ENCODE measurements at regions not wholly inside any gene's neighbourhood (a gene's known extent, or its start where the extent isn't known, plus 50 kb on each side); places are given as distances from the start of the nearest gene placed in this dataset.
"Not testable (repeated sequence)": the region's sequence is repeated elsewhere in the genome, so short reads cannot be mapped to it uniquely, and the experiment has no call there.

DNA sequence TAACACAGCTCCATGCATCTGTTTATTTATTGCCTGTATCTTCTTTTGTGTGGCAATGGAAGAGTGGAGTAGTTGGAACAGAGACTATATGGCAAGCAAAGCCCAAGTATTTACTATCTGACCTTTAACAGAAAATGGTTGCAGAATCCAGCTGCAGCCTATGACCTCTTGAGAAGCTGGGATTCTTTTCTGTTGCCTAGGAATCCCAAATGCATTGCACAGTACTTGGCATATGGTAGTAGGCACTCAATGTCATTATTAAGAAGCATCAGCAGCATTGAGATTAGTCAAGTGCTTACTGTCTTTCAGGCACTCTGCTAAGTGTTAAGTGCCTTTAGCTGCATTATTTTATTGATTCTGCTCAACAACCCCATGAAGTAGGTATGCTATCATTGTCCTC is 331.6 kb downstream of the CCDC85A start:
- ATAC-seq, result no peak
- DNase-seq, result no peak

DNA sequence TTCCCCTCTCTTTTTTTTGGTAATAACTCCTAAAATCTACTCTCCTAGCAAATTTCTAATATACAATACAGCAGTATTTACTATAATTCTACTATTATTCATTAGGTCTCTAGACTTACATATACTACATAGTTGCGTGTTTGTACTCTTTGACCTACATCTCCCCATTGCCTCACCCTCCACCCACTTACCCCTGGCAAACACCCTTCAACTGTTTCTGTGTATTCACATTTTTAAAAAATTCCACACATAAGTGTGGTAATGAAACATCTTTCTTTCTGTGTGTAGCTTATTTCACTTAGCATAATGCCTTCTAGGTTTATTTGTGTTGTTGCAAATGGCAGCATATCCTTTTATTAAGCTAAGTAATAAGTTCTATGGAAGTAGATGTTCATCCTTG is 336.0 kb downstream of the CCDC85A start:
- ATAC-seq, result no peak
- no peak for DNase-seq

GRCh38 chr2:56522605-56523089 is 338.9 kb downstream of the CCDC85A start:
- ATAC-seq (no peak), DNase-seq (no peak)

- DNase-seq (no peak), ATAC-seq (no peak)
These were observed 340.0 kb downstream of the CCDC85A start for GRCh38 chr2:56523816-56524215.

GRCh38 chr2:56531668-56532420 is 348.1 kb downstream of the CCDC85A start:
- no peak for ATAC-seq
- DNase-seq, result no peak

- no peak for DNase-seq
These were observed 350.5 kb downstream of the CCDC85A start for GRCh38 chr2:56534321-56534720.

GRCh38 chr2:56537756-56538155 is 354.0 kb downstream of the CCDC85A start:
- ATAC-seq (no peak), DNase-seq (no peak)

More at GRCh38 chr2:56534321-56534720, 350.5 kb downstream of the CCDC85A start:
- no peak for ATAC-seq

- no peak for ATAC-seq
These were observed 355.8 kb downstream of the CCDC85A start for GRCh38 chr2:56539618-56540017.

GRCh38 chr2:56540467-56540866 is 356.7 kb downstream of the CCDC85A start:
- ATAC-seq (no peak), DNase-seq (no peak)

More at GRCh38 chr2:56539618-56540017, 355.8 kb downstream of the CCDC85A start:
- no peak for DNase-seq

GRCh38 chr2:56540916-56541315 is 357.1 kb downstream of the CCDC85A start:
- DNase-seq (no peak), ATAC-seq (no peak)

DNA sequence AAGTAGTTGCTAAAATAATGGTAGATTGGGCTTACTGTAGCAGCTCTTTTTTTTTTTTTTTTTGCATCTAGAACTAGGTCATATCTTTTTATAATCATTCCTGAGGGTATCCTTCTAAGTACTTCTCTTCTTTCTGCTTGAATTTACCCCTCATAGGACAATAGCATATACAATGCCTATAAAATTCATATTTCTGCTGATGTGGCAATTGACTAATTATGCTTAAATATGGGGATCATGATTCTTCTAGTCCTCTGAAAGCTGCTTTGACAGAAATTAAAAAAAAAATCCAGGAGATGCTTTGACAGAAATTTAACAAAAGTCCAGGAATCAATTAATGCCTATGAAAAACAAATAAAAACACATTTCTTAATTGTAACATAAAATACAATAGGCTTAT is 358.4 kb downstream of the CCDC85A start:
- ATAC-seq, result no peak

DNA sequence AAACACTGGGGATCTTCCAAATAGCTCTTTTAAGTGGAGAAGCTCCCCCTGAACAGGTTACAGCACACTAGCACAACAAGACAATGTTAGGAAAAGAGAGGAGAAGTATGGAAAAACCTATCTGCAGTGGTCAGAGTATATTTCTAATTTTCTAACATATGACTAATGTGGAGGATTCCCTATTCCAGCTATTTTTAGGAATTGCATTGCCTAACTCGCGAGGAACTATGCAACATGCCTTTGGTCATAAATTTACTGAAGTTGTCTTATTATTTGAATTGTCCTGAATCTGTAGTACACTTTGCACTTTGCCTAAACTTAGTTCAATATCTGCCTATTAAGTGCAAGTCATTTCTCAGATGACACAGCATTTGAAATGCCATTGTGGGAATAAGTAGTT is 381.4 kb downstream of the CCDC85A start:
- ATAC-seq (no peak), DNase-seq (no peak)

More for the DNA sequence above, 358.4 kb downstream of the CCDC85A start:
- no peak for DNase-seq

DNA sequence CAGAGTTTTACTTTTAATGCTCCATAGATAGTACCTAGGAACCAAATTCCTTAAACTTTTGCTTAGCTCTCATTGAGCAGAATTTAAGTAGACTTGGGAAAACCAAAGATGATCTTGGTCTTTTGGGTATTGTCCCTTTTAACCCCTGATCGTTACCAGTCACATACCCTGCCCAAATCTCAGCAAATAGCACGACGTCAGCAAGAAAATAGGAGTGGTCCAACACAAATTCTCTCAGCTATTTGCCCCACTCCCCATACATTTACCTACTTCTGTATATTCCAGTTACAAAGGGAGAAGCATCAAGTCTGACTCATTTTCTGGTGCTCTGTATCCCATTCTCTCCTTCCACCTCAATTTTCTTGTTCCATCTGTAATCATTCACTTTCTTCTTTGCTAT is 387.3 kb downstream of the CCDC85A start:
- no peak for DNase-seq
- no peak for ATAC-seq

GRCh38 chr2:56576001-56576400 is 392.2 kb downstream of the CCDC85A start:
- no peak for DNase-seq

GRCh38 chr2:56580242-56580641 is 396.5 kb downstream of the CCDC85A start:
- DNase-seq (no peak), ATAC-seq (no peak)

More at GRCh38 chr2:56576001-56576400, 392.2 kb downstream of the CCDC85A start:
- ATAC-seq, result no peak

DNA sequence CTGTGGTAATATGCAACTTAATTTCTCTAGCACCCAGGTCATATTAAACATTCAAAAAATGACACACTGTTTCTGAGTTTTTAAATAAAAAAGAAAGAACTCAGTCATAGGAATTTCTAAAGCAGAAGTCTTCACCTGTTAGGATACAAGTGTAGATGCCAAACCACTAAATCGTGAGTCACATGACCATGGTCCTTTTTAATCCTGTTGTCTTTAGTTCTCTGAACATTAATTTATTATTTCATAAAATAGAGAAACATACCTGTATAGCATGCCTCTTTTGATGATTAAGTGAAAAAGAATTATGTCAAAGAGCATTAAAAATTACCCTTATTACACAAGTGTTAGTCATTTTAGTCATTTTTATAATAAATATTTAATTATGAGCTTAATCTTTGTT is 398.8 kb downstream of the CCDC85A start:
- no peak for ATAC-seq
- no peak for DNase-seq

DNA sequence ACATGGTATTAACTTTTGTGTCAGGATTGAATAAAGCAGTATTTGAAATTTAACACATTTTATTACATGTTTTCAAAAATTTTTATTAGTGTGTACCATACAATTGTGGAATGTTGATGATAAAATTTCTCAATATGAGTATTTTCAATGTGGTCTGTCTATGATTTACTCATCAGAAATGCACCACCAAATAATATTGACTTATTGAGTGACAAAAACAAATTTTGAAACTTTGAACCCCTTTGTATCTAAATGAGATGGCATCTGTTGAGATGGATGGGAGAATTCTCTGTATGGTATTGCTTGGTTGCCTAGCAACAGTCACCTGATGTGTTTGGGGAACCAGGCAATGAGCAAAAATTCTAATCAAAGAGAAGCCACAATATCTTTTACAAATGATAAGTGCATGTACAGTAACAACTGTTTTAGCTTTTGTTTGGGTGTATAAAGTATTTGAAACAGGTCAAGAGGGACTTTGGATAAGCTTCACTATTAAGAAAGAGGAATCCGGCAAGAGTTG is 400.1 kb downstream of the CCDC85A start:
- ATAC-seq (no peak), DNase-seq (no peak)

- ATAC-seq (no peak), DNase-seq (no peak)
These were observed 403.7 kb downstream of the CCDC85A start for GRCh38 chr2:56587456-56587855.

DNA sequence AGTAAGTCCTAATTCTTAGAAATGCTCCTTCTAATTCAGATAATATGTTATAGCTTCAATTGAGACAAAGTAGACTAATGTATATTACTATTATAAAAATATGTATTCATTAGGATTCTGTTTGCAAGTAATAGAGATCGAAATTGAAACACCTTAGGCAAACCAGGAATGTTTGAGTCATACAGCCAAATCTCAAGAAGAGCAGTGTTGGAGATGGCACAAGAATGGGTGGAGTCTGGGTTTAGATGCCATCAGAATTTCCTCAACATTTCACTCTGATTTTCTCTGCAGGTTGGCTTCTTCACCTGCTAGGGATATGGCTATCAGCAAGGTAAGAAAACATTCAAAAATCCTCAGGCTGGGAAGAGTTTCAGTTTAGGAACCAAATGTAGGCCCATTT is 405.4 kb downstream of the CCDC85A start:
- ATAC-seq (no peak), DNase-seq (no peak)

DNA sequence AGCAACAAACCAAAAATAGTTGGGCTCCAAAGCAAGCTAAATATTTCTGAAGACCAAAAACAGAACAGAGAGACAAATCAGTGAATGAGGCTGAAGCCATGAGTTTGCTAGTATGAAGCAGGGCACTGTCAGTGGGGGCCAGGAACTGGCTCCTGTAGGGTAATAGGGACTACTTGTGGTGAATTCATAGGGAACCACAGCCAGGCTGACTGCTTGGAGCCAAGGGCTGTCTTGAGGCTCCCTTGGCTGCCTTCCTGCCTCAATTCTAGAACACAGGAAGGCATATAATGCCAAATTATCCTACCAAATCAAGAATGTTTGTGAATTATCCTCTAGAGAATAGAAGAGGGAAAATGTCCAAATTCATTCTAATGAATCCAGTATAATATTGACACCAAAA is 406.0 kb downstream of the CCDC85A start:
- no peak for ATAC-seq
- no peak for DNase-seq

DNA sequence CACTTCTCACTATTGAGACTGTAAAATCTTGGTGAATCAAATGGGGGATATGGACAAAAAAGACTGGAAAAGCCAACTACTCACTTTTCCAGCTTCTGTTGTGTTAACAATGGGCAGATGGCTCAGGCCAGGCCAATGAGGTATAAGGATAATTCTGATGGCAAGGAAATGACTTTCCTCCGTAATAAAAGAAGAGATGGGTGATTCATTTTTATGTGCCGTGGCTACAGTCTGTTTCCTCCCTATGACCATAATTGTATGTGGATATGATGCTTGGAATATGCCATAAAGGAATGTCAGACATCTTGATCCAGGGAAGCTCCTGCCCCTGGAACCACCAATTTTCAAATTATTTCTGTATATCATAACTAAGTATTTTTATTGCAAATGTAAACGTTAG is 406.8 kb downstream of the CCDC85A start:
- ATAC-seq (no peak), DNase-seq (no peak)

- ATAC-seq, DNase-seq: not testable (repeated sequence)
These were observed 422.3 kb downstream of the CCDC85A start for GRCh38 chr2:56606086-56606485.

DNA sequence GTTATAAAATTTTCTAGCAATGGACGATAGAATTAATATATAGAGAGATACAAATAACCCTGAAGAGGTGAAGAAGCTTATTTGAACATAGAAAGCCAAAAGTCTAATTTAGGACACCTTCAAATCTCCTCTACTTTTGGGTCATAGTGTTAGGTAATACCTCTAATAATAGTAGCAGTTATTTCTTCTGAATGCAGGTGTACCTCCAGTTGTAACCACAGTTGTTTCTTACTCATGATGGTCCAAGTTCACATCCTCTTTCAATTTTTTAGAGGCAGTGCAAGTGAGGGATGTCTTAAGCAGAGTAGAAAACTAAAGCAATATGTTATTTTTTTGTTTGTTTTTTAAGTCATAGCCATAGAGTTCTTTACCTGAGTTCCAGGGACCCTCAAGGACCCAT is 429.5 kb downstream of the CCDC85A start:
- DNase-seq, result no peak
- ATAC-seq, result no peak

DNA sequence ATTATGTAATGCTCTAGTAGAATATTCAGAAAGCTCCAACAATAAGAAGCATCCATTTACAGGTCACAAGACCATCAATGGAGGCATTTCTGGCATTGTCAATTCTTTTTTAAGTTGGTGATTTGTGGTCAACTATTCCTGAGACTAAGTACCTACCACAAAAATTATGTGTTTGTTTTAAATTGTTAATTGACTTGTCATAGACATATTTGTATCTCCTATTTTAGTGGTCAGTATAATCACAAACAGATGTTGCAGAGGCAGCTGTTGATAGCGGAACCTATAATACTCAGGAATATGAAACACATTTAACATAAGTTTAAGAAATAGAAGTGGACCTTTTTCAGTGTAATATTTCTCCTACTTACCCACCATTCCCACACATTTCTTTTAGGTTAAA is 430.1 kb downstream of the CCDC85A start:
- no peak for ATAC-seq
- DNase-seq, result no peak
